GM18858 (cell line): ENCODE measurements at regions not wholly inside any gene's neighbourhood (a gene's known extent, or its start where the extent isn't known, plus 50 kb on each side); places are given as distances from the start of the nearest gene placed in this dataset.

Experiments
- ATAC-seq: cut with Tn5 transposase; IDR thresholded peaks from one replicate; pipeline ENCODE4 v1.9.1; 2021; ENCODE audit not compliant: unreplicated experiment

DNA sequence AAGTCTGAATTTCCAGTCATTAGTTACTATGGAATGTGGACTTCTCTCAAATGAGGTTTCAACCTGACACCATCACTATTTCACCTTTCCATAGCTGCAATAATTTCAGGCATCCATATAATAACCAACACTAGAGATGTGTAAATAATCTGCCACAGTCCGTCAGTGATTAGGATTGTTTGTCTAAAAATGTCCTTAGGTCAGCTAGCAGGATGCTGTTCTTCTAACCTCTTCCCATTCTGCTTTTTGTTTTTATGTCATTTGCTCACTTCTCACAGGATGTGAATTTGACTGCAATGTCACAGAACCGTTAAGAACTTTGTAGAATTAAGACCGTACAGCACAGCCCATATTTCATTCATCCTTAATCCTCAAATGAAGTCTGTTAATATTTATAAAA is 166.4 kb upstream of the RASA1 start:
- ATAC-seq, result no peak

DNA sequence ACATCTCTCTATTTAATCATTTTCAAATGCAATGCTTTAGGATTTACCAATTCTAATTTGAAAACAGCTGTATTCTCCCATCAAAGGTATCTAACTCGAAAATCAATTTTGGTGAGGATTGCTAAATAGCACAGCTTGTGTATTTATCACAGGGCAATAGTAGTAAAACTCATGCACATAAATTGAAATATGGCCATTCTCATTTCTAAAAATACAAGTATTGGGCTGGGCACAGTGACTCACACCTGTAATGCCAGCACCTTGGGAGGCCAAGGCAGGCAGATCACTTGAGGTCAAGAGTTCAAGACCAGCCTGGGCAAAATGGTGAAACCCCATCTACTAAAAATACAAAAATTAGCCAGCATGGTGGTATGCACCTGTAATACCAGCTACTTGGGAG is 164.8 kb upstream of the RASA1 start:
- no peak for ATAC-seq

DNA sequence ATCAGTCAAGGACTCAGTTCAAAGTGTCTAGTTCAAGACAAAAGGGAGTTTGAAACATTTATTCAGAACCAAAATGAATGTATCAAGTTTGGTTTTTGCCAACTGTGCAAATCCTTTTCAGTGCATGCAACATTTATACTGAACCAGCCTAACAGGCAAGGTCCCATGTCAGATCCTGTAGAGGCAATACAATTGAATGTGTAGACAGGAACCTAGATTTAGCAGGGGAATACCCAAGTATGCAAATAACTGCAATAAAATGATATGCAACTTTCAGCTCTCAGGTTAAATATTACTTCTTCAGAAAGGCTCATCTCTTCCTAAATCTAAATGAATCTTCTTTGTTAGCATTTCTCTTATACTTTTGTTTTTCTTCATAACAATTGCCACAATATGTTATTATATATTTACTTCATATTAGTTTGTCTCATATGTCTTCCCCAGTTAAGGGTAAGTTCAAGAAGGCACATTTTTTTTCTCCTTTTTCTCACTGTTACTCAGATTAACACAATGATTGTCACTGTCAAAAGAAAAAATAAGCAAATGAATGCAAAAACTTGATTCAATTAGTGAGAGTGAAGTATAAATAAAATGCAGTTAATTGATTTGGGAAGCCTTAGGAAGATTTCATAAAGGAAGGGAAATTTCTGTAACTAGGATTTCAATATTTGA is 163.9 kb upstream of the RASA1 start:
- peak; percentile 96 for ATAC-seq

DNA sequence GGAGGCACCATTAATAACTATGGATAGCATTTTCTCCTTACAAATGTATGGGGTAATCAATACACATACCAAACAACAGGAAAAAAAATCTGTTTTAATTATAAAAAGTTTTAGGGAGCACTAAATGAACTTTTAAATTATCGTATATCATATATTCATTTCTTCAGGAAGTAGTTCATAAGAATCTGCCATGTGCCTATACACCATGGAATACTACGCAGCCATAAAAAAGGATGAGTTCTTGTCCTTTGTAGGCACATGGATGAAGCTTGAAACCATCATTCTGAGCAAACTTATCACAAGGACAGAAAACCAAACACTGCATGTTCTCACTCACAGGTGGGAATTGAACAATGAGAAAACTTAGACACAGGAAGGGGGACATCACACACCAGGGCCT is 162.1 kb upstream of the RASA1 start:
- no peak for ATAC-seq

DNA sequence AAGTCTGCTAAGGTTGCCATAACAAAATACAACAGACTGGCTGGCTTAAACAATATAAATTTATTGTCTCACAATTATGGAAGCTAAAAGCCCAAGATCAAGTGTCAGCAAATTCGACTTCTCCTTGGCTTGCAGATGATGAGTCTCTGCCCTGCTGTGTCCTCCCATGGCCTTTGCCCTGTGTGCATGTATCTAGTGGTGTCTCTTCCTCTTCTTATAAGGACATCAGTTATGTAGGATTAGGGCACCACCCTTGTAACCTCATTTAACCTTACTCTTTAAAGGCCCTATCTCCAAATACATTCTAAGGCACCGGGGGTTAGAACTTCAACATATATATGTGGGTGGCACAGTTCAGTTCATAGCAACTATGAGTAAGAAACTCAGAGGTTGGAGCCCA is 157.9 kb upstream of the RASA1 start:
- ATAC-seq, result no peak

DNA sequence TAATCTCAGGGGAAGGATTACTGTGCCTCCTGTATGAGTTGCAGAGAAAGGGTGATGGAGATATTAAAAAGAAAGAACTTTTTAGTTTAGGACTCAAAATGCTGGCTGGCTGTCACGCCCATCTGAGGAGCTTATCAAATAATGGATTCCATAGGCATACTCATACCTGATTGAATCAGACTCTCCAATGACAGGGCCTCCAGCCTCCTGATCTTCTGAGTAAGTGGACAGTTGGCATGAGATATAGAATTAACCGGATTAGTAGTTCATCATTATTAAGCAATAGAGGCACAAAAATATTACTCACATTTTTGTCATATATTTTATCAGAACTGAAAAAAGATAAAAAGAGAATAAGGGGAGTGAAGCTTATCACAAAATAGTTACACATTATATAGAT is 157.0 kb upstream of the RASA1 start:
- ATAC-seq, result no peak

DNA sequence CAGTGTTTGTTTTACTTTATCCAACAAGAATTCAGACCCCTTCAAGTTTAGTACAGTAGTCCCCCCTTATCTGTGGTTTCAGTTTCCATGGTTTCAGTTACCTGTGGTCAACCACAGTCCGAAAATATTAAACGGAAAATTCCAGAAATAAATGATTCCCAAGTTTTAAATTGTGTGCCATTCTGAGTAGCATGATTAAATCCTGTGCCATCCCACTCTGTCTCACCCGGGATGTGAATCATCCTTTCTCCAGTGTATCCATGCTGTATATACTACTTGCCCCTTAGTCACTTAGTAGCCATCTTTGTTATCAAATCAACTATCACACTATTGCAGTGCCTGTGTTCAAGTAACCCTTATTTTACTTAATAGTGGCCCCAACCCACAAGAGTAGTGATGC is 153.8 kb upstream of the RASA1 start:
- ATAC-seq, result no peak

DNA sequence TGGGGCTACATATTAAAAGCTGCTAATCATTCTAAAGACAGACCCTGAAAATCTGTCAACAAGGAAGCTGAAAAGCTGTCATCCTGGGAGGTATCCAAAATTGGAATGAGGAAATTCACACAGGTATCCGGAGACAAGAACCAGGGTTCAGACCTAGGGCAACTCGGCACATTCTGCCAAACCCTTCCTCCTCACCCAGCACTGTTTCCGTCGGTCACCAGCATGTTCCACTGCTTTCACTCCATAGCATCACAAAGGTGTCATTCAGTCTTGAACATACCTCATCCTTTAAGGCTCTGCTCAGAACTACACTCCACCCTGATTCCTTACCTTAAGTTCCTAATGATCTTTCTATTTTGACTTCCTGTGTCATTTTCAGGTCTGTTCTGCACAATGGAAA is 153.1 kb upstream of the RASA1 start:
- ATAC-seq, result no peak

DNA sequence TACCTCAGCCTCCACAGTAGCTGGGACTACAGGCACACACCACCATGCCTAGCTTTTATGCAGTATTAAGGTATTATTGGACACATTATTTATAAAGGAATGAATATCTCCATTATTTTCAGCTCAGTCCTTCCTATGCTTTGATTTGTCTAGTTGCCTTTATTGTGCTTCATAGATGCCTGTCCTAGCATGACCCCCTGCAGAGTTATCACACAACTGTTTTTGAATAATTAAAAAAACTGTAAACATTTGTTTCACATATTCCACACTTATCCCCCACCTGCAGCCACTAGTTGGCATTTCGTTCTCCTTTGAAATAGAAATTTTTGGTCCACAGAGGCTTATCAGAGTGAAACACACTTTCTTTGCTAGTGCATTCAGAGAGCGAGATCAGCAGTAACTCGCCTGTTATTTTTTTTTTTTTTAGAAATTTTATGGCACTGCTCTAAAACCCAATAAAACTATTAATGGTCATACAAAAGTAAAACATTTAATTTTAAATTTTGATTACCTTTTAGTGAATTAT is 151.8 kb upstream of the RASA1 start:
- no peak for ATAC-seq

DNA sequence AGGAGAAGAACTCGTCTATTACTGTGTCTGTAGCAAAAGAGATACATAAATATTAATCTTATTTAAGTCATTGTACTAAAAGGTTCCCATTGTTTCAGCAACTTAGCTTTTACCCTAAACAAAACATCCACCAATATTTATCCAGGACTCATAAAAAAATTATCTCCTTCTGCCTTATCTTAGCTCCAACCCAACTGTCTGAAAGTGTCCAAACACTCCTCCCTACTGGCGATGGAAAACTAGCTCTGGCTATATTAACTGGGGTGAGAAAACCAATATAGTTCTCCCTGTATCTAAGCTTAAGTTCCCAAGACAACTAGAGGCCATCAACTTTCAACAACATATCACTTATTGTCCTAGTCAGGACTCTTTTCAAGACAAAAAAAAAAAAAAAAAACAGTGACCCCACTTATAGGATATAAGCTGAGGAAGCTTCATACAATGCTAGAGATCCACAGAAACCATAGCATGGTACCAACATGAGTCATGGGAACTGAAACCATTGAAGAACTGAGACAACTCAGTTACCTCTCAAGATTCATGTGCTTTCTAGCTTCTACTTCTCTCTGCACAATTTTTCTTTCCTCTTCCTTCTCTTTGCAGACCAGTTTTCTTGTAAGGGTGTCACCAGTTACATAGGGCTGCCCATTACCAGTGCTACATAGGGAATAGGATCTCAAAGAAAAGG is 150.7 kb upstream of the RASA1 start:
- peak; percentile 80 for ATAC-seq

DNA sequence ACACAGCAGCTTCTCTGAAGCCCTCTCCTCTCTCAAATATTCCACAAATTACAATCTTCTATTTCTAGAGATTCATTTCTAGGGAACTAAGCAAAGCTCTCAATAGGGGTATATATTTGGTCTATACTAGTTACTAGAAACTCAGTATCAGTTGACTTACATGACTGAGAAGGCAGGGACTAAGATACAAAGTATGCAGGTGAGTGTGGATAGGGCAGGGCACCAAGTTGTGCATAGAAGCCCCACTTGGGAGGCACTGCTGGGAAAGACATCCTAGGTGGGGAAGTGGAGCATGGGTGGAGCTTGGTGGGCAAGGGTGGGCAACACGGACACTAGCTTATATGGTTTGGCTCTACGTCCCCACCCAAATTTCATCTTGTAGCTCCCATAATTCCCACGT is 148.1 kb upstream of the RASA1 start:
- ATAC-seq, result no peak

DNA sequence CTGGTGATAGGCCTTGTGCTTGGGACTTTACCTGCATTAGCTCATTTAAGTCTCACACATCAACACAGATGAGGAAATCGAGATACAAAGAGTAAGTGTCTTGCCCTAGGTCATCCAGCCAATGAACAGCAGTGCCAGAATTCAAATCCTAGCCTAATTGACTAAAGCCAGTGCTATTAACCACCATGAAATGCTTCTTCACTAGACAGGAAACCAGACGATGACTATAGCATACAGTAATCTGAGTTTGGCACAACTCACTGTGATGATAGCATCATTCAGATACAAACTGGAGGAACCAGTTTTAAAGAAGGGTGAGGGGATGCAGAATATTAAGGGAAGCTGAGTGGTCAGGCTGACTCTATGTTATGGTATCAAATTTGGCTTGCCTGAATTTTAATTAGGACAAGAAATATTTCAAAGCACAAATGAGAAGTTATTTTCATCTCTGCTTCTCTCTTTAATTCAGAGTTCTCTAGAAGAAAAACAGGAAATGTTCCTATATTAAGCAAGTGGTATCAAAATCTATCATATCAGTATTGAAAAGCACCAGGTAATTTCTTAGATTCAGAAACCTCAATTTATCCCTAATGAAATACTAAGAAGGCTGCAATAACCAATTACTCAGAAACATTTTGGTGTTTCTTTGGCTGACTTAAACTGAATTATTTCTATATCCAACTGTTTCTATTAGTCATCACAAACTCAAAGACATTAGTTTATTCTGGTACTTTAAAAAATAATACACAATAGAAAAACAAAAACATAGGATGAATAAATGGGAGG is 147.0 kb upstream of the RASA1 start:
- peak; percentile 26 for ATAC-seq

DNA sequence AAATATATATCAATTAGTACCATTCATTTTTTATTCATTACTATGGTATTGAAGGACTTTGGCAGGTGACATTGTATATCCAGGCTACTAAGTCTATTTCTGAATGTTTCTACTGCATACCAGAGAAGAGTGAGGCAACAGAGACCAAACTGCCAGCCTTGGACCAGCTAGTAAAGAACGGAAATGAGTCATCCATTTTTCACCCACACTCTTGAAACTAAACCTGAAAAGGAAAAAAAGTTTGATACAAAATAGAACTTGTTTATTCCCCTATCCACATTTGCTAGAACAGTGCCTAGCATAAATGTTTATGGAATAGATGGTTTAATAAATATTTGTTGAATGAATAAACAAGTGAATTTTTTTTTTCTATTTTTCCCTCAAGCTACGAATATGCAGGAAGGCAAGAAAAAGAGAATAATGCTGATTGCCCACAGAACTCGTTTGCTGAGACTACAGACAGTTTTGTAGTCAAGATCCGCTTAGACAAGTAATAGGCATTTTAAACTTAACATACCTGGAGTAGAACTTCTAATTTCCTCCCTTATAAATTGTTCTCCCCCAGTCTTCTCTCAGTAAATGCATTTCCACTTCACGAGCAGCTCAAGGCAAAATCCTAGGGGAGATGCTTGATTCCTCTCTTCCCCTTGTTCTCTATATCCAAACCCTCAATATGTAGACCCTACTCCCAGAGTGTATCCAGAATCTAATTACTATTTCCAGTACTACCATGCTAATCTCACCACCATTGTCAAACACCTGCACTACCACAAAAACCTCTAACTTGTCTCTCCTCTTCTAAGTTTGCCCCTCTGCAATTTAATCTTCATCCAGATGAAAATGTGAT is 146.2 kb upstream of the RASA1 start:
- peak; percentile 64 for ATAC-seq

DNA sequence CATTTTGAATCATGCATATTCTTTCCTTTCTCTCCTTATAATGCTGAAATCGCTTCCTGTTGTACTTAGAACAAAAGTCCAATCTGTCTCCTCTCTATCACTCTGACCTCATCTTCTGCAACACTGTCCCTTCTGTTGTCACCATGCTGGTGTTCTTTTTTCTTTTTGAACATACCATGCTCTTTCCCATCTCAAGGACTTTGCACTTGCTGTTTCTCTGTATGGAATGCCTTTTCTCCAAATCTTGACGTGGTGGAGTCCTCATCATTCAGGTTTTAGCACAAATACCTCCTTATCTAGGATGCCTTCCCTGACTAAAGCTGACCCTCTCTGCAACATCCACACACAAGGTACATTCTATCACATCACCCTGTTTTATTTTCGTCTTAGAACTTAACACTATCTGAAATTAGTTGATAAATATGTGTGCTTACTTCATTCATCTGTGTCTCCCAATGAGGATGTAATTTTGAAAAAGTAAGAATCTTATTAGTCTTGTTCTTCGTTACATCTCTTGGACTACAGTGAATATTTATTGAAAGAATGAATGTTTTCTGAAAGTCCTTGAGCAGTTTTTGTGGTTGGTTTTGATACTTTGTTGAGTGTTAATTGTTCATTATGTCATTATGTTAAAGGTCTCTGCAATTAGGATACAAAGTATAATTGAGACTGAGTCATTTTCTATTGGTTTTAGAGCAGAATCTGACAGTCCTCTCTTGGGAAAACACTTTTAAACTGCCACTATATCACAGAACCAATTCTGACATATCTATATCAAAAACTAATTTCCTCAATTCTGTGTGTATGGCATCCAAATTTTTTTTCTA is 145.3 kb upstream of the RASA1 start:
- ATAC-seq, result no peak

DNA sequence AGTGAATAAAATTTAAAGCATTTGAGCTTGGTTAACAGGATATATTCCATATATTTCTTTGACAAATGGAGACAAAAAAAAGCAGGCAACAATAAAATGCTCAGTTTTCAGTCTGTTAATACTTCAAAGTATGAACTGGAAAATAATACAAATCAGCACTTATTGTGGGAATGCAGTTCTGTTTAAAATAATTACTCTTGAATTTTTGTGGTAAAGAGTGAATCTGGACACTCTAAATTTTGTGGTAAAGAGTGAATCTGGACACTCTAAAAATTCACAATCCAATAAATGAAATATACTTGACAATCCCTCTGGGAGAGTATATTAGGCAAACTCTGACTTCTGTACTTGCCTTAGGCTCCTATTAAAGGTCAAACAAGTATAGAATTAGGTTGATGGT is 141.9 kb upstream of the RASA1 start:
- no peak for ATAC-seq

DNA sequence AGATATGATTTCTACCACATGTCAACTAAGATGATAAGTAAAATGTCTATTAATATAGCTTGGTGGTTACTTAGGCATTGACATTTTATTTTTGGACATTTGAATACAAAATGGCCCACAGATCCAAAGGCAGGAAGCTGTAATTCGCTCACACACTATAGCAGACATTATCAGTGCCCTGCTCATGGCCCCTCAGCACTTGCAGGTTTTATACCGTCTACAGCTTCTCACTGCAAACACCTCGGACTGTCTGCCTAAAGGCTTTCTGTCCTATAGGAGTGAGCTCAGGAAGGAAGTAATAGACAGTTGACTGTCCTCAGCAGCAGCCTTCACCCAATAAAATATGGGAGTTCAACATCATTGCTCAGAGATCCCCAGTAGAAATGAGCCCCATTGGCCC is 140.8 kb upstream of the RASA1 start:
- ATAC-seq, result no peak

DNA sequence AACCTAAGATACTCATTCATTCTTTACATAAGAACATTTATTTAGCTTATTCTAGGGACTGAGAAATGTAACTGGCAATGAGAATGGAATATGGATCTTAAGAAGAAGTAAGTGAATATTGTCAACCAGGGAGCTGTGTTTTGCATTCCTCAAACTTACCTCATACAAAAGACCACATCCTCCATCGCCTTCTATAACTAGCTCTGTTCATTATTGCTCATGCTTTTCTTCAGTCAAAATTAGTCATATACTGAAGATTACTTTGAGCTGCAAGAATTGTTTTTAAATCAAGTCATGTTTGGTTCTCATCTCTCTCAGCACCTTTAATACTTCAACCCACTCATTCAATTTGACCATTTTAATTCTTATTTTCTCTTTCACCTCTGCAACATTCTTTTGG is 140.3 kb upstream of the RASA1 start:
- no peak for ATAC-seq

DNA sequence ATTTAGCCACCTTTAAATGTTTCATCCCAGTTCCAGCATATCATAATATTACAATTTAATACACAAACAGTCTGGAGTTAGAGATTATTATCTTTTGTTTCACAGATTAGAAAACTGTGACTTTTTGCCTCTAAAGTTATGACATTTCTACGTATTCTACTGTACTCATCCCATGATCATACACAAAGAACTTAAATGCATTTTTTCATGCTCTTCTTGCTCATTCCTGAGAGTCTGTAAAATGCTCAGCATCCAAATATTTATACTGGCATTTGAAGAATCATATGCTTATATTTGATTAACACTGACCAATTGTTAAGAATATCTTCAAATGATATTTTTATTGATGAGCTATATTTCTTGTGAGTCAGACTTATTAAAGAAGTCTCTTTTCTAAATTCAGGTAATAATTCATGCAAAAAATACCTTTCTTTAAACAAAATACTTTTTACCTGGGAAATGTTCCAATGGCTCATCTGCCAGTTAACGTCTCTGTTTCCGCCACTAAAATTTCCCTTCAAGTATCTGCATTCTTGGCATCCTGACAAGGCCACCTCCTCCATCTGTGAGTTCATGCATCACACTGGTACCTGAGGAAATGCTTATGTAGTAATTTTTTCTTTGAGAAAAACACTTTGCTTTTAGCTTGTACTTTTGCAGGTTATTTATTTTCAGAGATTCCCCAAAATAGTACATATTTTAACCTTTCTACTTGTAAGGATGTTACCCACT is 139.6 kb upstream of the RASA1 start:
- no peak for ATAC-seq

DNA sequence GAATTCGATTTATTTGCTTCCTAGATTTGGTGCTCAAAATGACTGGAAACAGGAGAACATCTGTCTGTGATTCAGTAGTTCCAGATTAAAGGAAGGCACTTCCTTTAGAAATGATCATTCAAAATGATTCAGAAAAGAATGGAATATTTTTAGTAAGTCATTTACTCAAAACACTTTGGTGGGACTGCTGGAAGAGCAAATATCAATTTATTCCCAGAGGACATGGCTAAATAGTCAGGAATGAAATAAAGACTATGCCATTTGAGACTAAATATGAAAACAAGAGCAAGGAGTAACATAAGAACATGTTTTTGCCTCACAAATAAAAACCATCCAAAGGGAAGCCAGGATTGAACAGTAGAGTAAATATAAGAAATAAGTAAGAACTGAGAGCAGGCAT is 138.6 kb upstream of the RASA1 start:
- ATAC-seq, result no peak

DNA sequence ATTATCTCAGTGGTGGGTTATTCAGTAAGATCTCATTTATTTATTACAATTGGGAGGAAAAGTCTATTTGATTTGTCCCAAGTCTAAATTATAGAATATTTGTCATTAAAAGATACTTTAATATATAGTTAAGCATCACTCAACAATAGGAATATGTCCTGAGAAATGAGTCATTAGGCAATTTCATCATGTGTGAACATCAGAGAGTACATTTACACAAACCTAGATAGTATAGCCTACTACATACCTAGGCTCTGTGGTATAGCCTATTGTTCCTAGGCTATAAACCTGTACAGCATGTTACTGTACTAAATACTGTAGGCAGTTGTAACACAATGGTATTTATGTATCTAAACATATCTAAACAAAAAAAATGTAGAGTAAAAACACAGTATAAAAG is 135.0 kb upstream of the RASA1 start:
- no peak for ATAC-seq
